ENCODE measurements at regions not wholly inside any gene's neighbourhood (a gene's known extent, or its start where the extent isn't known, plus 50 kb on each side); places are given as distances from the start of the nearest gene placed in this dataset.

- Histone ChIP-seq H3K4me1 (no peaks in the 10 kb centered on the region), H3K27me3 (no peaks in the 10 kb centered on the region), H3K9me3 (peaks cover 28% of the 10 kb centered on the region), H3K36me3 (no peaks in the 10 kb centered on the region; the same call in 1 of the 2 replicates), H4K20me1 (no peaks in the 10 kb centered on the region), H3K4me3 (no peak overlapping the region), H3K4me2 (no peak overlapping the region), H3K9ac (no peak overlapping the region), H3K27ac (no peak overlapping the region)
- no peak for TF ChIP-seq Cebpa-rat (IDR thresholded peaks at IDR 0.05)
Measured at GRCh38 chr10:7033031-7033430, 377.8 kb downstream of the SFMBT2 start.

- H3K27ac ChIP-seq: no peak overlapping the region
Measured at GRCh38 chr10:7030134-7030855, 380.5 kb downstream of the SFMBT2 start.

GRCh38 chr10:7029672-7030071 lies 381.2 kb downstream of the SFMBT2 start:
- Histone ChIP-seq H3K9me3 (peaks cover 28% of the 10 kb centered on the region), H3K27me3 (no peaks in the 10 kb centered on the region), H3K4me2 (no peak overlapping the region), H3K4me1 (0 out of 2 replicates have a peak, but pooled peaks cover 3% of the 10 kb centered on the region), H3K27ac (no peak overlapping the region), H3K4me3 (no peak overlapping the region), H3K36me3 (no peaks in the 10 kb centered on the region; the same call in 1 of the 2 replicates), H3K9ac (no peak overlapping the region), H4K20me1 (no peaks in the 10 kb centered on the region)
- no peak for TF ChIP-seq Cebpa-rat (IDR thresholded peaks at IDR 0.05)

More at GRCh38 chr10:7030134-7030855, 380.5 kb downstream of the SFMBT2 start:
- Histone ChIP-seq H3K4me2 (no peak overlapping the region), H3K9ac (no peak overlapping the region), H4K20me1 (no peaks in the 10 kb centered on the region), H3K9me3 (peaks cover 28% of the 10 kb centered on the region), H3K27me3 (no peaks in the 10 kb centered on the region), H3K4me3 (no peak overlapping the region), H3K36me3 (no peaks in the 10 kb centered on the region; the same call in 1 of the 2 replicates), H3K4me1 (0 out of 2 replicates have a peak, but pooled peaks cover 3% of the 10 kb centered on the region)
- no peak for TF ChIP-seq Cebpa-rat (IDR thresholded peaks at IDR 0.05)

GRCh38 chr10:7028809-7029166 lies 382.0 kb downstream of the SFMBT2 start:
- H3K4me2 ChIP-seq: no peak overlapping the region
- H3K9ac ChIP-seq: no peak overlapping the region
- H4K20me1 ChIP-seq: no peaks in the 10 kb centered on the region
- H3K9me3 ChIP-seq: peaks cover 30% of the 10 kb centered on the region
- H3K4me3 ChIP-seq: no peak overlapping the region
- H3K27ac ChIP-seq: no peak overlapping the region
- H3K4me1 ChIP-seq: 0 out of 2 replicates have a peak, but pooled peaks cover 3% of the 10 kb centered on the region
- TF ChIP-seq Cebpa-rat (IDR thresholded peaks at IDR 0.05): no peak
- no peaks in the 10 kb centered on the region; the same call in 1 of the 2 replicates for H3K36me3 ChIP-seq
- H3K27me3 ChIP-seq: no peaks in the 10 kb centered on the region

- H3K27ac ChIP-seq: no peak overlapping the region
Measured at GRCh38 chr10:7027913-7028808, 382.7 kb downstream of the SFMBT2 start.

GRCh38 chr10:7027237-7027912 lies 383.5 kb downstream of the SFMBT2 start:
- peaks cover 35% of the 10 kb centered on the region for H3K9me3 ChIP-seq
- no peak overlapping the region for H3K9ac ChIP-seq
- H3K4me2 ChIP-seq: no peak overlapping the region
- H3K27me3 ChIP-seq: no peaks in the 10 kb centered on the region
- no peak overlapping the region for H3K4me3 ChIP-seq
- no peaks in the 10 kb centered on the region for H4K20me1 ChIP-seq
- H3K36me3 ChIP-seq: no peaks in the 10 kb centered on the region; the same call in 1 of the 2 replicates
- no peak for TF ChIP-seq Cebpa-rat (IDR thresholded peaks at IDR 0.05)
- no peak overlapping the region for H3K27ac ChIP-seq
- 0 out of 2 replicates have a peak, but pooled peaks cover 3% of the 10 kb centered on the region for H3K4me1 ChIP-seq

More at GRCh38 chr10:7027913-7028808, 382.7 kb downstream of the SFMBT2 start:
- H3K27me3 ChIP-seq: no peaks in the 10 kb centered on the region
- TF ChIP-seq Cebpa-rat (IDR thresholded peaks at IDR 0.05): no peak
- H3K4me3 ChIP-seq: no peak overlapping the region
- no peak overlapping the region for H3K4me2 ChIP-seq
- no peaks in the 10 kb centered on the region; the same call in 1 of the 2 replicates for H3K36me3 ChIP-seq
- H3K9ac ChIP-seq: no peak overlapping the region
- H4K20me1 ChIP-seq: no peaks in the 10 kb centered on the region
- 0 out of 2 replicates have a peak, but pooled peaks cover 3% of the 10 kb centered on the region for H3K4me1 ChIP-seq
- H3K9me3 ChIP-seq: peaks cover 31% of the 10 kb centered on the region

- H3K4me1 ChIP-seq: 0 out of 2 replicates have a peak, but pooled peaks cover 3% of the 10 kb centered on the region
- no peak overlapping the region for H3K4me2 ChIP-seq
- H3K27me3 ChIP-seq: no peaks in the 10 kb centered on the region
- no peak overlapping the region for H3K4me3 ChIP-seq
- H3K36me3 ChIP-seq: no peaks in the 10 kb centered on the region; the same call in 1 of the 2 replicates
- peaks cover 37% of the 10 kb centered on the region for H3K9me3 ChIP-seq
- H4K20me1 ChIP-seq: no peaks in the 10 kb centered on the region
- H3K27ac ChIP-seq: no peak overlapping the region
- TF ChIP-seq Cebpa-rat (IDR thresholded peaks at IDR 0.05): no peak
- no peak overlapping the region for H3K9ac ChIP-seq
Measured at GRCh38 chr10:7026818-7027217, 384.0 kb downstream of the SFMBT2 start.

GRCh38 chr10:7025296-7025695 lies 385.5 kb downstream of the SFMBT2 start:
- TF ChIP-seq Cebpa-rat (IDR thresholded peaks at IDR 0.05): no peak
- Histone ChIP-seq H3K9me3 (peaks cover 30% of the 10 kb centered on the region), H3K27ac (no peak overlapping the region), H4K20me1 (no peaks in the 10 kb centered on the region), H3K36me3 (no peaks in the 10 kb centered on the region; the same call in 1 of the 2 replicates), H3K9ac (no peak overlapping the region), H3K27me3 (no peaks in the 10 kb centered on the region), H3K4me2 (no peak overlapping the region), H3K4me1 (0 out of 2 replicates have a peak, but pooled peaks cover 3% of the 10 kb centered on the region), H3K4me3 (no peak overlapping the region)

GRCh38 chr10:7015457-7015856 lies 395.4 kb downstream of the SFMBT2 start:
- Histone ChIP-seq H3K36me3 (peaks cover 5% of the 10 kb centered on the region; the same call in 1 of the 2 replicates), H3K9me3 (peaks cover 19% of the 10 kb centered on the region), H4K20me1 (no peaks in the 10 kb centered on the region), H3K9ac (no peak overlapping the region), H3K4me1 (no peaks in the 10 kb centered on the region), H3K27ac (no peak overlapping the region), H3K4me3 (no peak overlapping the region), H3K27me3 (no peaks in the 10 kb centered on the region), H3K4me2 (no peak overlapping the region)
- TF ChIP-seq Cebpa-rat (IDR thresholded peaks at IDR 0.05): no peak

Measured in BLaER1 (cell line).